Peyer's patch (tissue), 4 donors: ENCODE measurements at regions not wholly inside any gene's neighbourhood (a gene's known extent, or its start where the extent isn't known, plus 50 kb on each side); places are given as distances from the start of the nearest gene placed in this dataset.

Experiments used
- CTCF ChIP-seq, 6 experiments: fragments of 450-650 bp in 4 of 6; fragments of 200-600 bp in 2 of 6; sonication (generic) in 1 of 6; IDR thresholded peaks; one replicate each; pipeline ENCODE4 v1.5.1; 2017 to 2019; ENCODE audit warnings: antibody characterized with exemption in 6 of 6, mild to moderate bottlenecking in 3 of 6, moderate library complexity in 1 of 6
- POLR2A ChIP-seq, 2 donors: fragments of 450-650 bp; IDR thresholded peaks; one replicate each; pipeline ENCODE4 v1.5.1; 2017; ENCODE audit warnings: antibody characterized with exemption in 2 of 2, mild to moderate bottlenecking in 2 of 2, moderate library complexity in 2 of 2

- TF ChIP-seq CTCF (IDR thresholded peaks at IDR 0.05) (no peak), POLR2A (IDR thresholded peaks at IDR 0.05) (no peak)
Observed at GRCh38 chr12:27185234-27186021, 58.7 kb upstream of the STK38L start.
